CD4-positive, alpha-beta T cell treated with Interleukin-10 for 1 hour (primary cell): ENCODE measurements at regions not wholly inside any gene's neighbourhood (a gene's known extent, or its start where the extent isn't known, plus 50 kb on each side); places are given as distances from the start of the nearest gene placed in this dataset.

ENCODE experiments used
- DNase-seq: peaks from one replicate; pipeline ENCODE4 v3.0.0-alpha.2; 2020

- DNase-seq, result peak; percentile 11
These were observed 118.4 kb upstream of the SLC7A1 start for GRCh38 chr13:29713839-29714238.

GRCh38 chr13:29711776-29712175 is 116.3 kb upstream of the SLC7A1 start:
- no peak for DNase-seq

- no peak for DNase-seq
These were observed 115.0 kb upstream of the SLC7A1 start for GRCh38 chr13:29710511-29710910.

- DNase-seq, result no peak
These were observed 114.0 kb upstream of the SLC7A1 start for GRCh38 chr13:29709407-29710069.

GRCh38 chr13:29707876-29708543 is 112.5 kb upstream of the SLC7A1 start:
- DNase-seq, result peak; percentile 47

GRCh38 chr13:29706923-29707322 is 111.4 kb upstream of the SLC7A1 start:
- no peak for DNase-seq

- no peak for DNase-seq
These were observed 109.2 kb upstream of the SLC7A1 start for GRCh38 chr13:29704648-29705047.

- DNase-seq, result no peak
These were observed 107.9 kb upstream of the SLC7A1 start for GRCh38 chr13:29703421-29703820.

- DNase-seq, result no peak
These were observed 107.4 kb upstream of the SLC7A1 start for GRCh38 chr13:29702912-29703351.

- DNase-seq, result no peak
These were observed 102.6 kb upstream of the SLC7A1 start for GRCh38 chr13:29698106-29698505.

- no peak for DNase-seq
These were observed 101.1 kb upstream of the SLC7A1 start for GRCh38 chr13:29696606-29697005.

GRCh38 chr13:29693275-29693945 is 97.9 kb upstream of the SLC7A1 start:
- DNase-seq, result no peak

GRCh38 chr13:29689548-29689947 is 94.1 kb upstream of the SLC7A1 start:
- DNase-seq, result no peak

- no peak for DNase-seq
These were observed 92.7 kb upstream of the SLC7A1 start for GRCh38 chr13:29688193-29688592.

GRCh38 chr13:29684441-29684840 is 89.0 kb upstream of the SLC7A1 start:
- no peak for DNase-seq

GRCh38 chr13:29683041-29683440 is 87.6 kb upstream of the SLC7A1 start:
- DNase-seq, result no peak

- DNase-seq, result no peak
These were observed 86.4 kb upstream of the SLC7A1 start for GRCh38 chr13:29681864-29682263.

- no peak for DNase-seq
These were observed 84.0 kb upstream of the SLC7A1 start for GRCh38 chr13:29679396-29680053.

GRCh38 chr13:29677627-29678026 is 82.1 kb upstream of the SLC7A1 start:
- no peak for DNase-seq

GRCh38 chr13:29676941-29677452 is 81.5 kb upstream of the SLC7A1 start:
- no peak for DNase-seq

GRCh38 chr13:29676535-29676934 is 81.0 kb upstream of the SLC7A1 start:
- no peak for DNase-seq

- no peak for DNase-seq
These were observed 79.0 kb upstream of the SLC7A1 start for GRCh38 chr13:29674532-29674931.

GRCh38 chr13:29664591-29664990 is 69.1 kb upstream of the SLC7A1 start:
- no peak for DNase-seq
